OCI-LY1 (cell line): ENCODE measurements at regions not wholly inside any gene's neighbourhood (a gene's known extent, or its start where the extent isn't known, plus 50 kb on each side); places are given as distances from the start of the nearest gene placed in this dataset.

Experiments used
- H2AFZ ChIP-seq: fragments of 200-600 bp; sonication (generic), shearing (Covaris generic); 2 replicates; pipeline ENCODE4 v1.6.0; 2014; ENCODE audit warnings: antibody characterized with exemption, mild to moderate bottlenecking, low read length
- H3F3A ChIP-seq: fragments of 200-600 bp; sonication (generic), shearing (Covaris generic); 2 replicates; pipeline ENCODE4 v1.6.0; 2014; ENCODE audit warnings: mild to moderate bottlenecking, antibody characterized with exemption, low read length, moderate library complexity; ENCODE audit not compliant: insufficient read depth
- H3K27ac ChIP-seq: fragments of 200-600 bp; sonication (generic); 2 replicates; pipeline ENCODE4 v1.5.1; 2014; ENCODE audit warnings: low read length, mixed run types, mild to moderate bottlenecking, low read depth; ENCODE audit not compliant: poor library complexity, severe bottlenecking
- H3K27me3 ChIP-seq: fragments of 200-600 bp; sonication (generic); 2 replicates; pipeline ENCODE4 v1.6.0; 2014; ENCODE audit warnings: antibody characterized with exemption, mild to moderate bottlenecking, low read length, moderate library complexity; ENCODE audit not compliant: insufficient read depth
- H3K36me3 ChIP-seq: fragments of 200-600 bp; sonication (generic); 2 replicates; pipeline ENCODE4 v1.6.1; 2014; ENCODE audit warnings: mild to moderate bottlenecking, antibody characterized with exemption, low read length, moderate library complexity, mixed read lengths; ENCODE audit not compliant: insufficient read depth
- H3K4me1 ChIP-seq: fragments of 200-600 bp; sonication (generic); 2 replicates; pipeline ENCODE4 v1.5.1; 2014; ENCODE audit warnings: mild to moderate bottlenecking, low read length, moderate library complexity; ENCODE audit not compliant: insufficient read depth, severe bottlenecking
- H3K4me2 ChIP-seq: fragments of 200-600 bp; sonication (generic), shearing (Covaris generic); 2 replicates; pipeline ENCODE4 v1.6.1; 2014; ENCODE audit warnings: low read length
- H3K4me3 ChIP-seq: fragments of 200-600 bp; sonication (generic); 2 replicates; pipeline ENCODE4 v1.5.1; 2014; ENCODE audit warnings: low read length, low read depth, mild to moderate bottlenecking, mixed read lengths; ENCODE audit not compliant: poor library complexity, severe bottlenecking
- H3K79me2 ChIP-seq: fragments of 200-600 bp; shearing (Covaris generic); 2 replicates; pipeline ENCODE4 v1.6.1; 2016; ENCODE audit warnings: mixed run types, low read length, mixed read lengths; ENCODE audit not compliant: insufficient read depth
- H3K9ac ChIP-seq: fragments of 200-600 bp; sonication (generic), shearing (Covaris generic); 2 replicates; pipeline ENCODE4 v1.6.1; 2014; ENCODE audit warnings: mild to moderate bottlenecking, low read length, mixed read lengths
- H3K9me2 ChIP-seq: fragments of 200-600 bp; sonication (generic), shearing (Covaris generic); 2 replicates; pipeline ENCODE4 v1.6.1; 2014; ENCODE audit warnings: low read depth, mild to moderate bottlenecking, low read length, mixed read lengths
- H3K9me3 ChIP-seq: fragments of 200-600 bp; shearing (Covaris generic); 2 replicates; pipeline ENCODE4 v1.6.1; 2014; ENCODE audit warnings: low read length, mixed read lengths
- H4K20me1 ChIP-seq: fragments of 200-600 bp; sonication (generic), shearing (Covaris generic); 2 replicates; pipeline ENCODE4 v1.6.0; 2016; ENCODE audit warnings: mild to moderate bottlenecking, low read length; ENCODE audit not compliant: insufficient read depth
- EZH2 ChIP-seq: fragments of 200-600 bp; sonication (generic), shearing (Covaris generic); IDR thresholded peaks from 2 replicates; pipeline ENCODE4 v1.8.0; 2017; ENCODE audit warnings: borderline replicate concordance, mixed run types, mild to moderate bottlenecking, antibody characterized with exemption, low read length, moderate library complexity, mixed read lengths
- TF ChIP-seq, protein P1 (sequence below): fragments of 200-600 bp; sonication (generic), shearing (Covaris generic); IDR thresholded peaks from 2 replicates; pipeline ENCODE4 v1.5.1; 2017; ENCODE audit warnings: mild to moderate bottlenecking, antibody characterized with exemption, low read length, moderate library complexity, mixed read lengths

DNA sequence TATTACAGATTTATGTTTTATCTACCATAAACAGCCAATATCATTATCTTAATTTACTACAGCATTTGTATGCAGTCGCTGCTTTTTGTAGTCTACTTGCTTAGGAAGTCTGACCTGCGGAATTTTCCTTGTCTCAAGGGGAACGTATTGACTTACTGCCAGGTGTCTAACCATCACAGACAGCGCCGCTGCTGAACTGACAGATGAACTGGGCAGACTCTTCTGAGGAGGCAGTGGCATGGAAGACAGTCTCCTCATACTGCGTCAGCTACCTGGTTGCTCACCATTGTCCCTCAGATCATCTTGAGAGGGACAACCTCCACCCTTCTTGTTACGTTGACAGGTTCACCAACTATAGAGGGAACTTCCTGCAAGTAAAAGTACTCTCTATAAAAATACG lies 574.3 kb upstream of the ZNF462 start:
- Histone ChIP-seq H3K9me2 (no peaks in the 10 kb centered on the region), H3K4me1 (no peaks in the 10 kb centered on the region), H2AFZ (no peak overlapping the region), H3K4me3 (no peak overlapping the region), H3K36me3 (no peaks in the 10 kb centered on the region), H3F3A (no peaks in the 10 kb centered on the region), H4K20me1 (no peaks in the 10 kb centered on the region), H3K9ac (no peak overlapping the region), H3K27me3 (no peaks in the 10 kb centered on the region; the same call in 1 of the 2 replicates), H3K9me3 (no peaks in the 10 kb centered on the region), H3K4me2 (no peak overlapping the region), H3K27ac (no peak overlapping the region), H3K79me2 (no peaks in the 10 kb centered on the region)
- no peak for TF ChIP-seq EZH2
- TF ChIP-seq, protein P1, sequence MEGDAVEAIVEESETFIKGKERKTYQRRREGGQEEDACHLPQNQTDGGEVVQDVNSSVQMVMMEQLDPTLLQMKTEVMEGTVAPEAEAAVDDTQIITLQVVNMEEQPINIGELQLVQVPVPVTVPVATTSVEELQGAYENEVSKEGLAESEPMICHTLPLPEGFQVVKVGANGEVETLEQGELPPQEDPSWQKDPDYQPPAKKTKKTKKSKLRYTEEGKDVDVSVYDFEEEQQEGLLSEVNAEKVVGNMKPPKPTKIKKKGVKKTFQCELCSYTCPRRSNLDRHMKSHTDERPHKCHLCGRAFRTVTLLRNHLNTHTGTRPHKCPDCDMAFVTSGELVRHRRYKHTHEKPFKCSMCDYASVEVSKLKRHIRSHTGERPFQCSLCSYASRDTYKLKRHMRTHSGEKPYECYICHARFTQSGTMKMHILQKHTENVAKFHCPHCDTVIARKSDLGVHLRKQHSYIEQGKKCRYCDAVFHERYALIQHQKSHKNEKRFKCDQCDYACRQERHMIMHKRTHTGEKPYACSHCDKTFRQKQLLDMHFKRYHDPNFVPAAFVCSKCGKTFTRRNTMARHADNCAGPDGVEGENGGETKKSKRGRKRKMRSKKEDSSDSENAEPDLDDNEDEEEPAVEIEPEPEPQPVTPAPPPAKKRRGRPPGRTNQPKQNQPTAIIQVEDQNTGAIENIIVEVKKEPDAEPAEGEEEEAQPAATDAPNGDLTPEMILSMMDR, result no peak

DNA sequence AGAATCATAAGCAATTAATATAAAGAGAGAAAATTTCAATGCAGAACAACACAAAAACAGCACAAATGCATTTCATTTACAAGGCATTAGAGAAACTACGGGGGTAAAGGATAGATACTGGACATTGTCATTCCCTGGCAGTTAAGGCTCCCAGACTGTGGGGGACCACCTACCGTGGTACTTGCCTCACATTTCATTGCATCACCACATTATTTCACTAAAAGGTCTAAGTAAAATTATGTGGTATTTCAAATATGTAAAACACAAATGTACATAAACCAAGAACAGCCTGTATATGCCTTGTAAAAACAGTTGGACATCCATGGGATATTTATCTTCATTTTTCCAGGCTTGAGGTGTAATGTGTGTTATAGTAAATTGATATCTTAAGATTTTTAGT lies 571.2 kb upstream of the ZNF462 start:
- Histone ChIP-seq H3K9me2 (no peaks in the 10 kb centered on the region), H3K9me3 (no peaks in the 10 kb centered on the region), H3K27me3 (no peaks in the 10 kb centered on the region), H3K4me1 (no peaks in the 10 kb centered on the region), H3K79me2 (no peaks in the 10 kb centered on the region), H2AFZ (no peak overlapping the region), H3K27ac (no peak overlapping the region), H3K36me3 (no peaks in the 10 kb centered on the region), H4K20me1 (no peaks in the 10 kb centered on the region), H3K9ac (no peak overlapping the region), H3F3A (no peaks in the 10 kb centered on the region), H3K4me3 (no peak overlapping the region), H3K4me2 (no peak overlapping the region)
- no peak for TF ChIP-seq EZH2
- TF ChIP-seq, protein P1, result no peak

DNA sequence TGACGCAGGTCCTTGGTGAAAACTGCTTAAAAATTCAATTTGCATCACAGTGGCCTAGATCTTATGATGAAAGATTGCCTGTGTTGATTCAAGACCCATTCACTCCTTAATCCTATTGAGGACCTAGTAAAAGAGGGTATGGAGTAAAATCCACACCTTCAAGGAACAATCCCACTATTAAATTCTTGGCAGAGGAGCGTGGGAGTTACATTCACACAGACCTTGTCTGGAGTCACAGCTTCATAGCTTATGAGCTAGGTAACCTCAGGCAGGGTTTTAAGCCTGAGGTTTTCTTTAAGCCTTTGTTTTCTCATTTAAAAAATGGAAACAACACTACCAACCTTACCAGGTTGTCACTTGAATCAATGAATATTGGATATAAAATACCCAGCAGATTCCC lies 566.5 kb upstream of the ZNF462 start:
- no peak overlapping the region for H3K4me2 ChIP-seq
- no peaks in the 10 kb centered on the region for H3K9me3 ChIP-seq
- no peak overlapping the region for H3K27ac ChIP-seq
- no peak for TF ChIP-seq EZH2
- TF ChIP-seq, protein P1, result no peak
- H3K4me3 ChIP-seq, result no peak overlapping the region
- H2AFZ ChIP-seq, result no peak overlapping the region
- H3K27me3 ChIP-seq, result no peaks in the 10 kb centered on the region
- H3K9me2 ChIP-seq, result no peaks in the 10 kb centered on the region
- H3F3A ChIP-seq, result no peaks in the 10 kb centered on the region
- H3K36me3 ChIP-seq, result no peaks in the 10 kb centered on the region
- H4K20me1 ChIP-seq, result no peaks in the 10 kb centered on the region
- H3K4me1 ChIP-seq, result no peaks in the 10 kb centered on the region
- H3K79me2 ChIP-seq, result no peaks in the 10 kb centered on the region
- H3K9ac ChIP-seq, result no peak overlapping the region
